Fibroblast of villous mesenchyme (primary cell): ENCODE measurements at regions not wholly inside any gene's neighbourhood (a gene's known extent, or its start where the extent isn't known, plus 50 kb on each side); places are given as distances from the start of the nearest gene placed in this dataset.

Experiments
- DNase-seq: peaks from one replicate; pipeline ENCODE4 v3.0.0-alpha.2; 2010; ENCODE audit warnings: low read depth
- H3K4me3 ChIP-seq: 2 replicates; pipeline ENCODE4 v1.5.1; 2011; ENCODE audit warnings: low read depth, mild to moderate bottlenecking, low read length
- CTCF ChIP-seq: IDR thresholded peaks from 2 replicates; pipeline ENCODE4 v1.5.1; 2012; ENCODE audit warnings: low read depth, mild to moderate bottlenecking, low read length; ENCODE audit not compliant: insufficient read depth

GRCh38 chr15:92810418-92811138, 89.5 kb upstream of the CHD2 start:
- no peak for TF ChIP-seq CTCF
- H3K4me3 ChIP-seq, result peak overlapping the region; percentile 62
- DNase-seq, result peak; percentile 74

DNA sequence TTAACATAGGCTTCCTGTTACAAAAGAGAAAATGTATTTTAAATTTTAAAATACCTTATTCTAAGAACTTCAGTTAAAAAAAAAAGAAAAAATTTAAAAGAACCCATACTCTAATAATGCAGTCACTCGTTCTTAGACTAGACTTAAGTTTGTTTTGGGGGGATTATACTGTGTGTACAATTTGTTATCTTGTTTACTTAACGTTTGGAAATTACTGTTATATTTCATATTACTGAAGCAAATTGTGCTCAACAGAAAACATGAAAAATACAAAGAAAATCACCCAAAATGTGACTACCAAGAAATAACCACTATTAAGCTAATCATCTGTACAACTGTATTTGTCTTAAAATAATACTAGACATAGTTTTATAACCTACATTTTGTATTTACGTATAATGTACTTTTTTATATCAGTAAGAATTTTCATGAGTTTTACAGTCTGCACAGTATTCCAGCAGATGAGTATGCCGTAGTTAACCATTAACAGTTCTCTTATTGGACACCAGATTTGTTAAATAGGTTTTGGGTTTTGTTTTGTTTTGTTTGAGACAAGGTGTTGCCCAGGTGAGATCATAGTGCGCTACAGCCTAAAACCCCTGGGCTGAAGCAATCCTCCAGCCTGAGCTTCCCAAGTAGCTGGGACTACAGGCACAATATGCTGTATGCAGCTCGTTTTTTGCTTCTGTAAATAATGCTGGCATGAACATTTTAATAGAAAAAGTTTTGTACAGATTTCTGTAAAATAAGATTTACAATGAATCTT, 88.8 kb upstream of the CHD2 start:
- H3K4me3 ChIP-seq, result peak overlapping the region; percentile 62
- DNase-seq, result no peak
- no peak for TF ChIP-seq CTCF

- TF ChIP-seq CTCF, result no peak
- DNase-seq, result no peak
- H3K4me3 ChIP-seq, result no peak overlapping the region
Observed at GRCh38 chr15:92812271-92812670, 87.9 kb upstream of the CHD2 start.

DNA sequence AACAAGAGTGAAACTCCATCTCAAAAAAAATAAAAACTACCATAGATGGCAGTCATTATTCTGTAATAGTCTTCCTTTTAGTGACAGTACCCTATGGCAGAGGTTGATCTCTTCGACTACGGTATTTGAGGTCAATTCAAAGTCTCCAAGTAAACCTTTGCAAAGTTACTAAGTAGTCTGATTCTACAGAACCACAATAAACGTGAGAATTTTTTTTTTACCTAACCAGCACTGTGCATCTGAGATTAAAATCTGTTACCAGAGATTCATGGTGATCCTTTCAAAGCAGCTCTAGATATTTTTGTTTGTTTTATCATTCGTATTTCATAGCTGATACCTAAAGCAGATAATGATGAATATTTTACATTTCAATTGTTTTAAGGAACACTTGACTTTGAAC, 86.6 kb upstream of the CHD2 start:
- no peak overlapping the region for H3K4me3 ChIP-seq
- TF ChIP-seq CTCF, result no peak
- no peak for DNase-seq

DNA sequence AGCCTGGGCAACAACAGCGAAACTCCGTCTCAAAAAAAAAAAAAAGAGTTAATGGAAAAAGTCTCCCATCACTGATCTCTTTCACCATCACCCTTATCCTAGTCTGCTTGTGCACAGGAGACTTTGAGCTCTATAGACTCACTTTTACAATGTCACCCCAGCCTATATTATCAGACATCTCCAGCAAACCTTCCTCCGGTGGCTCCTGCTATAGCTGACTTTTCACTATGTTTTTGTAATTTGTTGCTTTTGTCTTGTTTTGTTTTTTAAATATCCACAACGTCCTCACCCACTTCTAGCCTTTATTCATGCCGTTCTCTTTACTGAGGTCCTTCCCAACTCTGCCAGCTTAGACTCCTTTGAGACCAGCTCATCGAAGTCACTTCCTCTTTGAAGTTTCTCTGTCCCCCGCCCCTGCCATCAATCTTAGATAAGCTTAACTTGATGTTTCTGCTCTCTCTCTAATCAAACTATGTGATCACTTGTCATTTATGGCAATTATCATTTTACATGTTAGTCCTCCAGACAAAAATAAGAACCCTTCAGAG, 82.7 kb upstream of the CHD2 start:
- no peak overlapping the region for H3K4me3 ChIP-seq
- no peak for TF ChIP-seq CTCF
- DNase-seq, result no peak

GRCh38 chr15:92818651-92819277, 81.4 kb upstream of the CHD2 start:
- no peak for DNase-seq
- TF ChIP-seq CTCF, result no peak
- H3K4me3 ChIP-seq, result no peak overlapping the region
